ENCODE measurements at regions not wholly inside any gene's neighbourhood (a gene's known extent, or its start where the extent isn't known, plus 50 kb on each side); places are given as distances from the start of the nearest gene placed in this dataset.

- no peaks in the 10 kb centered on the region for H3K9me2 ChIP-seq (ENCODE audit: insufficient read depth)
- intact Hi-C loops (cut with micrococcal nuclease): no loop called here
- H3K9ac ChIP-seq (ENCODE audit: low read length): no peak overlapping the region
- H3K79me2 ChIP-seq (ENCODE audit: insufficient read depth, low read length): no peaks in the 10 kb centered on the region
- no peak overlapping the region for H3K4me3 ChIP-seq (replicated peaks in 1 of 2; ENCODE audit: low read depth in 1 of 2, low read length in 2 of 2)
- no peak overlapping the region for H3K27ac ChIP-seq (ENCODE audit: low read depth, low read length)
- no peak for ATAC-seq
- no peak for TF ChIP-seq SIN3A (IDR thresholded peaks at IDR 0.05; ENCODE audit: low read depth)
- no peak for TF ChIP-seq POLR2A (IDR thresholded peaks at IDR 0.05; ENCODE audit: borderline replicate concordance, extremely low read depth, insufficient read depth, insufficient read length)
- no peak for TF ChIP-seq CTCF (IDR thresholded peaks at IDR 0.05 in 2 of 3, conservative IDR thresholded peaks at IDR 0.05 in 1 of 3; ENCODE audit: borderline replicate concordance in 1 of 3, insufficient read depth in 1 of 3, low read depth in 2 of 3, low read length in 2 of 3)
- no peak for TF ChIP-seq CEBPB (IDR thresholded peaks at IDR 0.05; ENCODE audit: low read depth)
- no peak for TF ChIP-seq POLR2AphosphoS5 (IDR thresholded peaks at IDR 0.05; ENCODE audit: low read depth, low read length)
- no peak for TF ChIP-seq JUND (IDR thresholded peaks at IDR 0.05)
- TF ChIP-seq REST (IDR thresholded peaks at IDR 0.05; ENCODE audit: low read depth): no peak
- TF ChIP-seq ZFX (IDR thresholded peaks at IDR 0.05): no peak
- no peak for TF ChIP-seq FOSL1 (IDR thresholded peaks at IDR 0.05; ENCODE audit: low read depth)
- no peaks in the 10 kb centered on the region for H3K36me3 ChIP-seq (ENCODE audit: control insufficient read depth in 1 of 2, insufficient read depth in 2 of 2, low read length in 2 of 2)
- CTCF ChIA-PET: no interaction called here
- H2AFZ ChIP-seq (ENCODE audit: low read depth, low read length, poor library complexity, severe bottlenecking): no peak overlapping the region
- RAD21 ChIA-PET (ENCODE audit: low non-redundant PET in 1 of 2, low total read pairs in 2 of 2, uncharacterized antibody in 2 of 2, unreplicated experiment in 2 of 2): no interaction called here
- no peaks in the 10 kb centered on the region for H4K20me1 ChIP-seq (ENCODE audit: insufficient read depth)
- no TSS peak for BruUV-seq (replicated peaks)
- DNase-seq (ENCODE audit: low read depth, low spot score): no peak
- H3K9me3 ChIP-seq (ENCODE audit: control insufficient read depth in 1 of 2, insufficient read depth in 1 of 2, low read depth in 1 of 2, low read length in 2 of 2): no peaks in the 10 kb centered on the region
- H3K4me2 ChIP-seq (ENCODE audit: low read length): no peak overlapping the region
- no peaks in the 10 kb centered on the region for H3K4me1 ChIP-seq (ENCODE audit: control insufficient read depth in 1 of 2, insufficient read depth in 2 of 2, low read length in 2 of 2)
- POLR2A ChIA-PET: no interaction called here
- no peaks in the 10 kb centered on the region for H3K27me3 ChIP-seq (ENCODE audit: insufficient read depth, low read length)
Observed at GRCh38 chr13:22862478-22862877, 318.3 kb upstream of the SGCG start.

All from HCT116 (cell line).